Activated CD4-positive, alpha-beta memory T cell treated with anti-CD3 and anti-CD28 coated beads, Interleukin-2, amount 10 ng/mL, durations not matched to agents 7 days and 5 days (primary cell): ENCODE measurements at regions not wholly inside any gene's neighbourhood (a gene's known extent, or its start where the extent isn't known, plus 50 kb on each side); places are given as distances from the start of the nearest gene placed in this dataset.

Source experiments
- CTCF ChIA-PET: fragments of 350-600 bp; sonication (Branson Sonifier 250); formaldehyde crosslinking; loops from one replicate; lab custom pipeline; 2021; ENCODE audit warnings: antibody characterized with exemption, inconsistent platforms; lab: Charles Lee
- POLR2A ChIA-PET: fragments of 350-600 bp; sonication (Branson Sonifier 250); formaldehyde crosslinking; loops from one replicate; lab custom pipeline; 2021; ENCODE audit warnings: antibody characterized with exemption; lab: Charles Lee
- DNase-seq: peaks from one replicate; pipeline ENCODE4 v3.0.0-alpha.2; 2020
- H3K27ac Mint-ChIP-seq: one replicate; pipeline ENCODE4 v1.8.0; 2021; ENCODE audit warnings: mild to moderate bottlenecking, mixed read lengths
- H3K27me3 Mint-ChIP-seq: one replicate; pipeline ENCODE4 v1.8.0; 2021; ENCODE audit warnings: mixed read lengths
- H3K36me3 Mint-ChIP-seq: one replicate; pipeline ENCODE4 v1.8.0; 2021; ENCODE audit warnings: low read depth, mixed read lengths
- H3K4me1 Mint-ChIP-seq: one replicate; pipeline ENCODE4 v1.8.0; 2021; ENCODE audit warnings: mixed read lengths
- H3K4me3 Mint-ChIP-seq: one replicate; pipeline ENCODE4 v1.8.0; 2021; ENCODE audit warnings: mild to moderate bottlenecking, mixed read lengths
- H3K9me3 Mint-ChIP-seq: one replicate; pipeline ENCODE4 v1.8.0; 2021; ENCODE audit warnings: mixed read lengths

GRCh38 chr4:19358015-19358414, 893.7 kb upstream of the SLIT2 start:
- Mint-ChIP-seq H3K27ac (no peak overlapping the region), H3K9me3 (peaks cover 6% of the 10 kb centered on the region), H3K36me3 (no peaks in the 10 kb centered on the region), H3K27me3 (no peaks in the 10 kb centered on the region), H3K4me1 (no peaks in the 10 kb centered on the region), H3K4me3 (no peak overlapping the region)
- ChIA-PET POLR2A (no interaction called here), CTCF (no interaction called here)
- no peak for DNase-seq

- H3K27me3 Mint-ChIP-seq = no peaks in the 10 kb centered on the region
- ChIA-PET CTCF (no interaction called here), POLR2A (no interaction called here)
- no peak overlapping the region for H3K4me3 Mint-ChIP-seq
- H3K9me3 Mint-ChIP-seq = peaks cover 8% of the 10 kb centered on the region
- H3K27ac Mint-ChIP-seq = no peak overlapping the region
- no peaks in the 10 kb centered on the region for H3K36me3 Mint-ChIP-seq
- H3K4me1 Mint-ChIP-seq = no peaks in the 10 kb centered on the region
- DNase-seq = no peak
These were observed 902.3 kb upstream of the SLIT2 start for GRCh38 chr4:19349416-19349815.

- CTCF ChIA-PET = no interaction called here
- Mint-ChIP-seq H3K4me3 (no peak overlapping the region), H3K27me3 (no peaks in the 10 kb centered on the region), H3K36me3 (no peaks in the 10 kb centered on the region), H3K4me1 (no peaks in the 10 kb centered on the region), H3K27ac (no peak overlapping the region), H3K9me3 (peaks cover 9% of the 10 kb centered on the region)
- POLR2A ChIA-PET = no interaction called here
- no peak for DNase-seq
These were observed 903.0 kb upstream of the SLIT2 start for GRCh38 chr4:19348746-19349145.

DNA sequence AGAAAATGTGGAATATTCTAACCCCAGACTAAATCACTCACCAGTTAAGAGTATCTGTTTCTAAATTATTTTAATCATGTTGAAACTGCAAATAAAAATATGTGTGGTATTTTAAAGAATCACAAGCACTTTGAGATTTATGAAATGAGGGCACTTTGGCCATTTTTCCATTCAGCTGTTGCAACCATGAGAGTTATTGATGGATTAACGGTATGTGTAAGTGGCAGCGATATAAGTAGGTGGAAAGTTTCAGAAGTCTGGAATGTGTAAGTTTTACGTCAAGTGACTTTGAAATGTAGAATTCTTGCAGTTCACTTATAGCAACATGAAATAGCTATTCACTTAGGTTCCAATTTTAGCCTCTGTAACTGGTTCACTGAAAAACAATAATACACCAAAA, 905.1 kb upstream of the SLIT2 start:
- CTCF ChIA-PET = no interaction called here
- DNase-seq = no peak
- Mint-ChIP-seq H3K9me3 (peaks cover 6% of the 10 kb centered on the region), H3K36me3 (no peaks in the 10 kb centered on the region), H3K4me3 (no peak overlapping the region), H3K4me1 (no peaks in the 10 kb centered on the region), H3K27me3 (no peaks in the 10 kb centered on the region), H3K27ac (no peak overlapping the region)
- POLR2A ChIA-PET = no interaction called here

- no peak for DNase-seq
- H3K4me1 Mint-ChIP-seq = no peaks in the 10 kb centered on the region
These were observed 922.1 kb upstream of the SLIT2 start for GRCh38 chr4:19329631-19330030.

GRCh38 chr4:19329077-19329476, 922.6 kb upstream of the SLIT2 start:
- POLR2A ChIA-PET = no interaction called here
- Mint-ChIP-seq H3K4me1 (no peaks in the 10 kb centered on the region), H3K27ac (no peak overlapping the region), H3K27me3 (no peaks in the 10 kb centered on the region), H3K4me3 (no peak overlapping the region), H3K9me3 (peaks cover 10% of the 10 kb centered on the region), H3K36me3 (no peaks in the 10 kb centered on the region)
- DNase-seq = no peak
- CTCF ChIA-PET = no interaction called here

More at GRCh38 chr4:19329631-19330030, 922.1 kb upstream of the SLIT2 start:
- Mint-ChIP-seq H3K27ac (no peak overlapping the region), H3K27me3 (no peaks in the 10 kb centered on the region), H3K36me3 (no peaks in the 10 kb centered on the region), H3K9me3 (peaks cover 10% of the 10 kb centered on the region), H3K4me3 (no peak overlapping the region)
- ChIA-PET POLR2A (no interaction called here), CTCF (no interaction called here)

DNA sequence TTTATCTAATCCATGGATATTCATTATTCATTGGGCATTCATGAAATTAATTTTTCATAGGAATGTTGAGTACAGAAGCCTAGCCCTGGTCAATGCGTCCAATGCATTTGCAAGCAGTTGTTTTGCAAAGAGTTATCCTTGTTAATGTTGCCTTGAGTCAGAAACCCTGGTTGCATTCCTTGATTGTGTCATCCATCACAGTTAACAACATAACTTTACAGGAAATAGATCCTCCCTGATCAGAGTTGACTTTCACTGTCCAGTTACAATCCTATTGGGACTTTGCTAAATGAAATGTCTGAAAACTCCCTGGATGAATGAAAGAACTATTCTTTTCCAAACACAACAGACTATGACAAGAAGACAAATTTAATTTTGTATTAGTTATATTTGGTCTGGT, 924.3 kb upstream of the SLIT2 start:
- no peaks in the 10 kb centered on the region for H3K27me3 Mint-ChIP-seq
- peaks cover 10% of the 10 kb centered on the region for H3K9me3 Mint-ChIP-seq
- no peaks in the 10 kb centered on the region for H3K4me1 Mint-ChIP-seq
- no peak overlapping the region for H3K4me3 Mint-ChIP-seq
- ChIA-PET CTCF (no interaction called here), POLR2A (no interaction called here)
- no peak overlapping the region for H3K27ac Mint-ChIP-seq
- H3K36me3 Mint-ChIP-seq = no peaks in the 10 kb centered on the region
- DNase-seq = no peak

- Mint-ChIP-seq H3K36me3 (no peaks in the 10 kb centered on the region), H3K4me3 (no peak overlapping the region), H3K27ac (no peak overlapping the region), H3K4me1 (no peaks in the 10 kb centered on the region), H3K9me3 (peaks cover 8% of the 10 kb centered on the region), H3K27me3 (no peaks in the 10 kb centered on the region)
- ChIA-PET CTCF (no interaction called here), POLR2A (no interaction called here)
- DNase-seq = no peak
These were observed 927.5 kb upstream of the SLIT2 start for GRCh38 chr4:19324184-19324583.

GRCh38 chr4:19319607-19320006, 932.1 kb upstream of the SLIT2 start:
- Mint-ChIP-seq H3K4me1 (no peaks in the 10 kb centered on the region), H3K27me3 (no peaks in the 10 kb centered on the region), H3K9me3 (peaks cover 3% of the 10 kb centered on the region), H3K36me3 (no peaks in the 10 kb centered on the region), H3K4me3 (no peak overlapping the region), H3K27ac (no peak overlapping the region)
- DNase-seq = no peak
- POLR2A ChIA-PET = no interaction called here
- CTCF ChIA-PET = no interaction called here

GRCh38 chr4:19317377-19317776, 934.3 kb upstream of the SLIT2 start:
- CTCF ChIA-PET = no interaction called here
- Mint-ChIP-seq H3K36me3 (no peaks in the 10 kb centered on the region), H3K4me3 (no peak overlapping the region), H3K27ac (no peak overlapping the region), H3K27me3 (no peaks in the 10 kb centered on the region), H3K9me3 (peaks cover 3% of the 10 kb centered on the region), H3K4me1 (no peaks in the 10 kb centered on the region)
- DNase-seq = no peak
- POLR2A ChIA-PET = no interaction called here

- H3K27ac Mint-ChIP-seq = no peak overlapping the region
- ChIA-PET CTCF (no interaction called here), POLR2A (no interaction called here)
- no peak for DNase-seq
- no peaks in the 10 kb centered on the region for H3K36me3 Mint-ChIP-seq
- H3K4me3 Mint-ChIP-seq = no peak overlapping the region
- H3K9me3 Mint-ChIP-seq = peaks cover 5% of the 10 kb centered on the region
- H3K27me3 Mint-ChIP-seq = no peaks in the 10 kb centered on the region
- H3K4me1 Mint-ChIP-seq = no peaks in the 10 kb centered on the region
These were observed 937.6 kb upstream of the SLIT2 start for GRCh38 chr4:19314116-19314515.

DNA sequence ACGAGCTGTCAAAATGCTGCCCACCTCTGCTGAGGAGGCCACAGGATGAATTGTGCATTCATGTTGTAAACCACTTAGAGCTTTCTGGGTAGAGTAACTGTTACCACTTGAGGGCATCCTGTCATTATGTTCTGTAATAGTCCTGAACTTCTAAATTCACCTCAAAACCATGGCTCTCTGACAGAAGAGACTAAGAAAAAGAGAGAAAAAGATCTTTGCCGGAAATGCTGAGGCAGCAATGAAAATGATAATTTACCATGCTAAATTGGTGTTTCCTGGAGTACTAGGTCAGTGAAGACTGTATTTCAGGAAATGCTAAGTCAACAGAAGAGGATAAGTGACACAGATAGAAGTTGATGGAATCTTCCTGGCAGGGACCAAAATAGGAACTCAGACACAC, 942.3 kb upstream of the SLIT2 start:
- Mint-ChIP-seq H3K27me3 (no peaks in the 10 kb centered on the region), H3K9me3 (peaks cover 3% of the 10 kb centered on the region), H3K4me1 (no peaks in the 10 kb centered on the region), H3K36me3 (no peaks in the 10 kb centered on the region), H3K27ac (no peak overlapping the region), H3K4me3 (no peak overlapping the region)
- ChIA-PET CTCF (no interaction called here), POLR2A (no interaction called here)
- DNase-seq = no peak

DNA sequence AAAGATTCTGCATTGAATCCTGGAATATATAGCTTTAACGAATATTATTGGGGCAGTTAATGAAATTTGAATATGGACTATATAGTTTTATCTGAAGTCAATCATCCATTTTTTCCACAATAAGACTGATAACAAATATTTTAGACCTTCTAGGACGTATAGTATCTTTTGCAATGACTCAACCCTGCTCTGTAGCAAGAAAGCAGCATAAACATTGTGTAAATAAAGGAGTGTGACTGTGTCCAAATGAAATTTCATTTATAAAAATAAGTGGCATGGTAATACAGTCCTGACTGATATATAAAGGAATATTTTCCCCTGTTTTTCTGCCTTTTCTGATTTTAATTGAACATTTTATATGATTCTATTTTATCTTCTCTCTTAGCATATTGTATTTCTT, 947.7 kb upstream of the SLIT2 start:
- DNase-seq = no peak
- no peaks in the 10 kb centered on the region for H3K4me1 Mint-ChIP-seq
- H3K27ac Mint-ChIP-seq = no peak overlapping the region
- H3K9me3 Mint-ChIP-seq = peaks cover 3% of the 10 kb centered on the region
- POLR2A ChIA-PET = no interaction called here
- no peaks in the 10 kb centered on the region for H3K36me3 Mint-ChIP-seq
- H3K4me3 Mint-ChIP-seq = no peak overlapping the region
- CTCF ChIA-PET = no interaction called here
- no peaks in the 10 kb centered on the region for H3K27me3 Mint-ChIP-seq

- ChIA-PET POLR2A (no interaction called here), CTCF (no interaction called here)
- H3K27ac Mint-ChIP-seq = no peak overlapping the region
- H3K4me3 Mint-ChIP-seq = no peak overlapping the region
- no peaks in the 10 kb centered on the region for H3K27me3 Mint-ChIP-seq
- peaks cover 4% of the 10 kb centered on the region for H3K9me3 Mint-ChIP-seq
- no peak for DNase-seq
- H3K36me3 Mint-ChIP-seq = no peaks in the 10 kb centered on the region
- no peaks in the 10 kb centered on the region for H3K4me1 Mint-ChIP-seq
These were observed 950.2 kb upstream of the SLIT2 start for GRCh38 chr4:19301527-19301926.

- no peak for DNase-seq
- Mint-ChIP-seq H3K36me3 (no peaks in the 10 kb centered on the region), H3K4me3 (no peak overlapping the region), H3K4me1 (no peaks in the 10 kb centered on the region), H3K27ac (no peak overlapping the region), H3K9me3 (peaks cover 8% of the 10 kb centered on the region), H3K27me3 (no peaks in the 10 kb centered on the region)
- POLR2A ChIA-PET = no interaction called here
- CTCF ChIA-PET = no interaction called here
These were observed 951.5 kb upstream of the SLIT2 start for GRCh38 chr4:19300213-19300612.
